GM19328 (cell line): ENCODE measurements at regions not wholly inside any gene's neighbourhood (a gene's known extent, or its start where the extent isn't known, plus 50 kb on each side); places are given as distances from the start of the nearest gene placed in this dataset.

Experiments used
- ATAC-seq: cut with Tn5 transposase; IDR thresholded peaks from one replicate; pipeline ENCODE4 v1.9.1; 2021; ENCODE audit warnings: mild to moderate bottlenecking, moderate library complexity; ENCODE audit not compliant: unreplicated experiment

DNA sequence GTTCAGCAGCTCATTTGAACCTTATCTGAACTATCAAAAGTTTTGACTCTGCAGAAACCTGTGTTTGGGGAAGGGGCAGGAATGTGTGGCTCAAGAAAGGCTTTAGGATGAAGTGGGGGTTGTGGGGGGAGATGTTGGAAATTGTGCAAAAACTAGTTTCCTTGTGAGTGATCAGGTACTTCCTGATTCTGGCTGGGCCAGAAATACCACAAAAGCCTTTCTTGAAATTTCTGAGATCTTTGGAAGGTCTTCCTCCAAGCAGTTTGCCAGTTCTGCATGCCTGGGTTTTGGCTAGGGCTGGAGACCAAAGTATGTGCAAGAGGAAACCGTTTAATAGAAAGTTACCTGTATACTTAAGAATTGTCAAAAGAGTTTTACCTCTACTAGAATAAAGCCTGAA lies 116.6 kb downstream of the BMP2 start:
- no peak for ATAC-seq

DNA sequence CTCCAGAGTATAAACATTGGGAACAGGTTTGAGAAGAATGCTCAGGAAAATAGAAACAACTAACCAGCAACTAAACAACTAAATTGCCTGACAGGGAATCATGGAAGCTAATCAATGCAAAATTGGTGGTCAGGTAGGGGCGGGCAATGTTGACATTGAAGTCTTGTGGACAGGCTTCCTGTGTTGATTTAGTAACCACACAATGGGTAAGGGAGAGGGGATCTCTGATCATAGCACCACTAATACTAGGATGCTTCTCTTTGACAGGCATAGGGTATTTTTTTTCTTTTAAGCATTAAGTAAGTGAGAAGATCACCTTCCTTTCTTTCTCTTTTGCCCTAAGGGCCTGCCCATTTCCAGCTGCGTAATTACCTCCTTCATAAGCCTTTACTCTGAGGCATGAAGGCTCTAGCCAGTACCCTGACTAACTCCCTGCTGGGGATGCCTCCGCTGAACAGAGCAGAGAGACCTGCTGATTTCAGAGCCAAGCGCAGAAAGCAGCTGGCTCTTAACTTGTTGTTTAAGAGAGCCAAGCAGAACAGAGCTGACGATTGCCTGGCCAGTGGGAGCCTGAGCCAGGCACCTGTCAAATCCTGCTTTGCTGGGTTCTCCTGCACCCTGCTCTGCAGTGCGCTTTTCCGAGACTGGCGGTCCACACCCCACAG lies 118.7 kb downstream of the BMP2 start:
- ATAC-seq = no peak

DNA sequence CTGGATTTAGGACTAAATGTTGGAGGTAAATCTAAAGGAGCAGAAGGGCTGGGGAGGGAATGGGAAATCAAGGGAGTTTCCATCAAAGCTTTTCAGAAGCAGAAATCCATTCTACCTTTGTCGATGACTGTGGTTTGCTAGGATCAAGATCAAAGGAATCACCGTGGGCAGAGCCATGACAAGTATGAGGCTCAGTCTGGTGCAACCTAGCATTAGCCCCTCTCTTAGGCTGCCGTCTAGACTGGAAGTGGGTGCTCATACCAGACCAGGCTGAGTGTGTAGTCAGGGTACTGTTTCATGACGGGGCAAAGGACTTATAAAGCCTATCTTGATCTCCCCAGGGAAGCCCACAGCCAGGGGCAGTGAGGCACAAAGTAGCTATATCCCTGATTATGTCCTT lies 120.5 kb downstream of the BMP2 start:
- no peak for ATAC-seq

GRCh38 chr20:6888736-6889395 lies 121.4 kb downstream of the BMP2 start:
- no peak for ATAC-seq

GRCh38 chr20:6892724-6893123 lies 125.2 kb downstream of the BMP2 start:
- ATAC-seq = no peak

- ATAC-seq = no peak
Observed at GRCh38 chr20:6898928-6899327, 131.4 kb downstream of the BMP2 start.

- ATAC-seq = no peak
Observed at GRCh38 chr20:6906871-6907270, 139.4 kb downstream of the BMP2 start.

- ATAC-seq = no peak
Observed at GRCh38 chr20:6908673-6909072, 141.2 kb downstream of the BMP2 start.

GRCh38 chr20:6909608-6910007 lies 142.1 kb downstream of the BMP2 start:
- ATAC-seq = no peak

GRCh38 chr20:6914986-6915385 lies 147.5 kb downstream of the BMP2 start:
- ATAC-seq = no peak

GRCh38 chr20:6916938-6917337 lies 149.5 kb downstream of the BMP2 start:
- ATAC-seq = no peak

DNA sequence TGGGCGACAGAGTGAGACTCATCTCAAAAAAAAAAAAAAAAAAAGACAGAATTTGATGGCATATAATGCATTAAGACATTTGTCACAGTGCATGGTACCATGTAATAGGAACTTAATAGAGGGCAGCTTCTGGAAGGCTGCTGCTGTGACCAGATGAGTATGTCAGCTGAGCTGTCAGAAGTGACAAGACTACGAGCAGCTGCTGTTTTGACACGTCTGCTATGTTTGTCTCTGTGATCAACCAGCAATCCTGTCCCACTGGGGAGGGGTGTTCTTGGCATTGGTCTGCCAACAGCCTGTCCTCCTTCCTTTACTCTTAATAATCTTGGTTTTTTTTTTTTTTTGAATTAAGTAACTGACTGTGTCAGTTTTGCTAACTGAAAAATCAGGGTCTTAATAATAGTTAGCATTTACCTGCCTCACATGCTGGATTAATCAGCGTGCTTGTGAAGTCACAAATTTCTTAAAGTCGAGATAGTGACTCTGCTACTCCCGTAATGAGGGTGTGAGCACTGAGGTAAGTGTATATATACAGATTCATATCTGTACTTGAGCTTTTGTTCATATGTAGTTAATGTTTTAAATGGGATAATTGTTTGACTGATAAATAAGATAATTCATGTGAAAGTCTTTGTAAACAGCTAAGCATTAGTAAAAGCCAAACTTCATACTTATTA lies 152.4 kb downstream of the BMP2 start:
- no peak for ATAC-seq

DNA sequence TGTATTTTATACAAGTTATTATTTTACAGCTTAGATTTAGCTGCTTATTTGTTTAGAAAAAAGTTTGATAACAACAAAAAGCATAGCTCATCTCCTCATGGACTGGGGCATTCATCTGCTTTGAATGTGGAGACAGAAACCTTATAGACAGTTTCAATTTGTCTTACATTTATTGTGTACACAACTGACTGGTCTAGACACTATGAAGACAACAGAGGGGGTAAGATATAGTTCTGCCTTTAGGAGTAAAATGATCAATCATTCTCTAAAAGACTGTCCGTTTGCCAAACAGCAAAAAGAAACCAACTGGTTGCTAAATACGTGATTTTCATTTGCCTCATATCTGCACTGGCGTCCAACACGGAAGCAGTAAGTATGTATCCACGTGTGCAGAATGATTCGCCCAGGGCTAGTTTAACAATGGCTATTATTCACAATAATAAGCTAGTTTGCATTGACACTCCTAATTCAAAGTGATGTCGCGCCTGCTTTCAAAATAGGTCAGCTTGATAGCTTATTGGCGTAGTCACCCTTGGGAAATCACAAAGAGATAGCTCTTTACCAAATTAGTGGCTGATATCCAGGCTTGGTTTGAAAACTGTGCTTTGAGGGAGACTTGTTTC lies 153.6 kb downstream of the BMP2 start:
- no peak for ATAC-seq

DNA sequence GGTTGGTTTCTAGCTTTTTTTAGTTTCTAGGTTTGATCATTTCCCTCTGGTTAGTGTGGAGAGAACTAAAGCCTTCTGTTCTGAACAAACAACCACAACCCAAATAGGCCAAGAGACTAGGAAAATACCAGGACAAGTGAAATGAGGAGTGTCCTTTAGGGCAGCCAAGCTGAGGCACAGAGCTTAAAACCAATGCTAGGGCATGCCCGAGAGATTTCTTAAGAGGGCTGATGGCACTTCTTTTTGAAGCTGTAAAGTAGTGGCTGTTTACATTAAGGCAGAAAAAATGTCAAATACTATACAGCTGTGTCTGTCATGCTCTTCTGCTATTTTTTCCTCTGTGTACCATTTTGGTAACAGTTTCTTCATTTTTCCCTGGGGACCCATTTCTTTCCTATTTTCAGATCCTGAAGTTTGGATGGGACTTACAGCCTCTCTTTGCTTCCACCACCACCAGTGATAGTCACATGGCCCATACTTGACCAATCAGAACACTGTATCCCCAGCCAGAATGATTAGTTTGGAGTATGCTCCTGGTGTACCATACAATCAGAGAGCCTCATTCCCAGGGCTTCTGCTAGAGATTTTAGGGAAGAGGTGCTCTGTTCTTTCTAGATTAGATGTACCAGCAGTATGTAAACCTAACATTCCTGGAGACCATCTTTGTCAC lies 154.4 kb downstream of the BMP2 start:
- no peak for ATAC-seq

- no peak for ATAC-seq
Observed at GRCh38 chr20:6924681-6925080, 157.2 kb downstream of the BMP2 start.

DNA sequence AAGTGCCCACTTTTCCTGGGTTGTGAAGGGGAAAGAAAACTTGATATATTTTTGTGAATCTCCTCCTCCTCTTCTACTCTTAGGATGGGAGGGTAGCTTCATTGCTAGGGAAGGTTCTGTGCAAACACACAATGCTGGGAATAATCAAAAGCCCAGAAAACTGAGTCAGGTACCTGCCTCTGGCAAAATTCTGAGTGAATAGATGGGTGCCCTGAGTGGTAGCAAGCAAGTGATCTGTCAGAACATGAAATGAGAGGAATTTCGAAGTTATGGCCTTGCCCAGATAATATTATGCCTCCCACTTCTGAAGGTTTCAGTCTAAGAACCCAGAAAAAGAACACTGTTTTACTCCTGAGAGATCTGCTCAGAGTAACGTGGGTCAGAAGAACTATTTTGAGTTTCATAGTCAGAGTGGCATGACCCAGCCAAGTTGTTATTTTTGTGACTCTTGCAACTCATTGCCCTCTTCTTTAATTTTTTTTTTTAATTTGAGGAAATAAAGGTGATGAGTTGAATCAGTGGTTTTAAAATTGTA lies 158.3 kb downstream of the BMP2 start:
- ATAC-seq = no peak

GRCh38 chr20:6940048-6940447 lies 172.6 kb downstream of the BMP2 start:
- no peak for ATAC-seq

GRCh38 chr20:6940876-6941275 lies 173.4 kb downstream of the BMP2 start:
- ATAC-seq = no peak

DNA sequence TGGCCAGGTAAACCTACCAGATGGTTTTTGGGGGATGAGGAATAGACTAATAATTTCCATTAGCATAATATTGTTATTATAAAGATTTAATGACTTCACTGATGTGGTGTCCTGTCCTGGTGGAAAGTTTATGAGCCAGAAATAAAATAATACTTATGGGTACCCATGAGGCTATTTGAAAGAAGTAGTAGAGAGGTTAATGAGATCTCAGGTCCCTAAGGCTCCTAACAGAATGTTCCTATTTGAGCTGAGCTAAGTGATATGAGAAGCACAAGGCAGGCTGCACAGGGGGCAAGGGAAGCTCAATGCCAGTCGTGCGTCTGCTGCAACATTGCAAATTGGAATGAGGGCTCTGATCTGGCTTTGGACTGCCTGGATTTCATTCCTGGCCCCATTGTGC lies 174.1 kb downstream of the BMP2 start:
- no peak for ATAC-seq

GRCh38 chr20:6942266-6942665 lies 174.8 kb downstream of the BMP2 start:
- no peak for ATAC-seq

- no peak for ATAC-seq
Observed at GRCh38 chr20:6944292-6944691, 176.8 kb downstream of the BMP2 start.
